ENCODE measurements at regions not wholly inside any gene's neighbourhood (a gene's known extent, or its start where the extent isn't known, plus 50 kb on each side); places are given as distances from the start of the nearest gene placed in this dataset.
"Not testable (repeated sequence)": the region's sequence is repeated elsewhere in the genome, so short reads cannot be mapped to it uniquely, and the experiment has no call there.

DNA sequence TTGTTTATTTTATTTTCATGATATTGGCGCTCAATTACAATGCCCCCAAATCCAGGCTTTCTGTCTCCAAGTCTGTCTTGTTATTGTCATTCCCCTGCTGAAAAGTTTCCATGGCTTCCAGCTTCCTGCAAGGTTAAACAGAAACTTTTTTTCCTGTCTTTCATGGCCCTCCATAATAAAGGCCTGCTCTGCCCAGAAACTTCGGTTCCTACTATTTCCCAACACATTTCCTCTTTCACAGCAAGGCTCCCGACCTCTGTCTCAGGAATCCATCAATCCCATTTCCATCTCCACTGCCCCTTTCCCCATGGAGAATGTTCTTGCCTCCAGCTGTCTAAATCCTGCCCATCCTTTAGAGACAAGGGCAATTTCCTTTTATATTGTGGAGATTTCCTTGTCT lies 365.2 kb upstream of the JARID2 start:
- DNase-seq = no peak

DNA sequence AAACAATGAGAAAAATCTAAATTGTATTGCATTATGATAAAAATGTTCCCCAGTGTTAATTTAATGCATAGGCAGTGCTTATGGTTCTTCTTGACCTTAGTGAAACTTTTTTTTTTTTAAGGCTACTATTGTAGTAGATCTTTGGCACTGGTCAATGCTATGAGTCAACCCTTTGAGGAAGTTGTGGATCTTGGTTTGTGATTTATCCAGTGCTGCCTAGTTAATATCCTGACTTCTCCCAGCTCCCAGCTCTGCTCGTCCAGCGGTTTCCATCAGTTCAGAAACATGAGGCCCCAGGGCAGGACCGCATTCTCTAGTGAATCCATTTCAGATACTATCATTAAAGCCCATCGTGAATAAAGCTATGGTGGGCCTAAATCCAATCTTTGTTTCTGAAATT lies 364.5 kb upstream of the JARID2 start:
- DNase-seq = no peak

DNA sequence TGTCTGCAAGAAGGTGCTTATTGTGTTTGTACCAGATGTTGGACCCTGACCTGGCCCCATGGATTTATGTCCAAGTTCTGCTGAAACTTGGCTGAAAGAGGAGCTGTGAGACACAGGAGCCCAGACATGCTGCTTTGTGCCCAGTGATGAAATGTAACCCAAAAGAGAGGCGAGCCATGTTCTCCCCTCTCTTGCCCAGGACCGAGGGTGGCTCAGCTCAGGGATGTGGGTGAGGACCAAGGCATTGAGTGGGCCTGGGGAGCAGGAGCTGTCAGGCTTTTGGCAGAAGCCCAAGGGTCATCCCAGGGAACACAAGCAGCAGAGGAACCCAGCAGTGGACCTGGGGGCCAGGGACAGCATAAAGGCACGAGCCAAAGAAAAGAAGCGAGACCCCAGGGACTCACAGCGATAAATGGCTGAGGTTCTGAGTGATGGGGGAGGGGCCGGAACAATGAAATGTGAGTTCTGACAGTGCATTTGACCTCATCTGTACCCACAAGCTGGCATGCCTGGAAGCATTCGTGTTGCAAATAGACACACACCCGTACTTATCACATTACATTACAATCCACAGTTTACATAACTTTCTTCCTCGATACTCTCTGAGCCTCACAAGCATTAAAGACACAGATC lies 363.4 kb upstream of the JARID2 start:
- no peak for DNase-seq

DNA sequence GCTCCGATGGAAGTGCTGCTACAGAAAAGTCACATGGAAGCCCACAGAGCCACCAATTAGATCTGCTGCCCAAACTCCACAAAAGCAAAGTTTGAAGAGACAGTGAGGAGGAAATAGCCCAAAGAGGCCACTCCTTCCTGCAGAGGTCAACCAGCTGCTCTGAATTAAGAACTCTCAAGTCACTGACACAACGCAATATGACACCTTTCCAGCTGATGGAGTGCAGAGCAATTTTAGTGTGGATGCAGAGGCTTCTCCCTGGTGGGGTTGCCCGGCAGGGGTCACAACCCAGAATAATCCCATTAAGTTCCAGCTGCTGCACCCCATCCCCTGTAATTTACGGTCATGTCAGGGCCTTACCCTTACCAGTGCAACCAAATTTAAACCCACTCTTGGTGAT lies 361.9 kb upstream of the JARID2 start:
- no peak for DNase-seq

DNA sequence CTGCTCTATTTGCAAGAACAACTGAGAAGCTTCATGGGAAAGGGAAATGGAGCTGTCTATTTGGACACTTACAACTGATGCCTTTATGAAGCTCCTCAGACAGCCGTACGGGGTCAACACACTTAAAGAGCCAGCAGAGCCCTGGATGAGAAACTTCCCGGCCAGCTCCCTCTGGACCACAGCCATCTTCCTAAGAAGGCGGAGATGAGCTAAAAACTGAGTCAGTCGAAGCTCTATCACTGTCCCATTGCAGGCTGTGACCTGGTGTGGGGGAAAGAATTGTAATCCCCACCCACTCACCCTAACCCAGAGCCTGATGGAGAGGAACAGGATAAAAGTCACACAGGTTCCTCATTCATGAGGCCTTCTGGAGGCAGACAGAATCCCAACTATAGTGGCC lies 360.4 kb upstream of the JARID2 start:
- no peak for DNase-seq

DNA sequence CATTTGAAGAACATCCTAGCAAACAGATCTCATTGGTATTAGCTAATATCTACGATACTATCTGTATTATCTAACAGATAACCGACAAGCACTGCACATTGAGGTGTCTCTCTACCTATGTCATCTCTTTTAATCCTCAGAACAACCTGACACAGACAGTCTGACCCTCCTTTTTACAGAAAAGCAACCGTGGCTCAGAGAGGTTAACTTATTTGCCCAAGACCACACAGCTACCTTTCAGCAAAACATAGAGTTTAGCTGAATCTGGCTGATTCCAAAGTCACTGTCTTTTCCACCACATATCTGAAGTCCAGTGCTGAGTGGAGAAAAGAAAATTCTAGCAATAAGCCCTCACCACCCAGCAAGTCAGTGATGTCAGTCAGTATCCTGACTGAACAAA lies 358.7 kb upstream of the JARID2 start:
- DNase-seq = no peak

DNA sequence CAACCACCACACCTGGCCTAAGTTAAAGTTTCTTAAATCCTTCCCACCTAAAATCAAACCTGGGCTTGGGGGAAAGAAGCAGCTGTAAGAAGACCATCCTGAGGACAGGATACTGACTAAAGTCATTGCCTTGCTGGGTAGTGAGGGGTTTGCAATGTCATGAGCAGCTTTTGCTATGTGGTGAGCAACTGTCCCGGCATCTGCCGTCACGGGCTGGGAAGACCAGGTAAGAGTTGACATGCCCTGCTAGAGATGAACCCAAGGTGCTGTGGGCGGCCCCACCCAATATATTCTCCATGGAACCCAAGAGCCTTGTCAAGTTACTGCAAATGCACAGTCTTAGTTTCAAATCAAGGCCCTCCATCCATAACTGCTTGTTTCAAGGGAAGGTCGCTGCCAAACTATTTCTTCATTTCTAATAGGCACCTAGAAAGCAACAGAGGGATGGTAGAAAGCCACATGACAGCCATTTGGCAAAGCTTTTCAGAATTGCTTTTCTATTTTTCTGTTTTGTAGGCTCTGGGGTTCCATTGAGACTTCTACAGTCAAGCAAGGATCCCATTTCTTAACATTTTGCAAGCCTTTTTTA lies 357.8 kb upstream of the JARID2 start:
- DNase-seq = no peak

DNA sequence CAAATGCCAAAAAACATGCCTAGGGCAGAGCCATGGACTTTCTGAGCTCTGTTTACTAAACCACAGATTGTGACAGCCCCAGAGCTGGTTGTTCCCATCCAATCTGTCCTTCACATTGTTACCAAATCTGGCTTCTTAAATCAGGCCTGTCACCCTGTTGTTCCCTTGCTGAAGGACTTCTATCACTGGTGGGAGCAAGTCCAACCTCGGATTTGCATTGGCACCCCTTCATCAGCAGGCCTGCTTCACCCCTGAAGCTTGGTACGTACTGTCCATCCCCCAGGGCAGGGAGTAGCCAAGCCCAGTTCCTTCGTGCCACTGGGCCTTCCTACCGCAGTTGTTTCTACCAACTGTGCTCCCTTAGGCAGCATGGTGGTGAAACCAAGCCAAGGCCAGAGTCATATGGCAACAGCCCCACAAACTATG lies 357.3 kb upstream of the JARID2 start:
- no peak for DNase-seq

DNA sequence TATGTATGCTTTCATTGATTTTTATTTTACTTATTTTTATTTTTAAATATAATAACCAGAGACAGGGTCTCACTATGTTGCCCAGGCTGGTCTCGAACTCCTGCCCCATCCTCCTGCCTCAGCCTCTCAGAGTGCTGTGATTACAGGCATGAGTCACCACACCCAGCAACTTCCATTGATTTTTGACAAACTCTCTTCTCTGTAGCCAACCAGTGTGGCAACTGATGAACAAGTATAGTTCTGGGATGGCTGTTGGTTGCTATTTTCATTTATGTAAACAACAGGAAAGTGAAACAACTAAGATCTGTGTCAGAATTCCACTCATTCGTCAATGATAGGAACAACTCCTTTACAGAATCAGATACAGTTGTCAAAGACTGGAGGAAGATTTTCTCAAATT lies 356.7 kb upstream of the JARID2 start:
- DNase-seq = no peak

DNA sequence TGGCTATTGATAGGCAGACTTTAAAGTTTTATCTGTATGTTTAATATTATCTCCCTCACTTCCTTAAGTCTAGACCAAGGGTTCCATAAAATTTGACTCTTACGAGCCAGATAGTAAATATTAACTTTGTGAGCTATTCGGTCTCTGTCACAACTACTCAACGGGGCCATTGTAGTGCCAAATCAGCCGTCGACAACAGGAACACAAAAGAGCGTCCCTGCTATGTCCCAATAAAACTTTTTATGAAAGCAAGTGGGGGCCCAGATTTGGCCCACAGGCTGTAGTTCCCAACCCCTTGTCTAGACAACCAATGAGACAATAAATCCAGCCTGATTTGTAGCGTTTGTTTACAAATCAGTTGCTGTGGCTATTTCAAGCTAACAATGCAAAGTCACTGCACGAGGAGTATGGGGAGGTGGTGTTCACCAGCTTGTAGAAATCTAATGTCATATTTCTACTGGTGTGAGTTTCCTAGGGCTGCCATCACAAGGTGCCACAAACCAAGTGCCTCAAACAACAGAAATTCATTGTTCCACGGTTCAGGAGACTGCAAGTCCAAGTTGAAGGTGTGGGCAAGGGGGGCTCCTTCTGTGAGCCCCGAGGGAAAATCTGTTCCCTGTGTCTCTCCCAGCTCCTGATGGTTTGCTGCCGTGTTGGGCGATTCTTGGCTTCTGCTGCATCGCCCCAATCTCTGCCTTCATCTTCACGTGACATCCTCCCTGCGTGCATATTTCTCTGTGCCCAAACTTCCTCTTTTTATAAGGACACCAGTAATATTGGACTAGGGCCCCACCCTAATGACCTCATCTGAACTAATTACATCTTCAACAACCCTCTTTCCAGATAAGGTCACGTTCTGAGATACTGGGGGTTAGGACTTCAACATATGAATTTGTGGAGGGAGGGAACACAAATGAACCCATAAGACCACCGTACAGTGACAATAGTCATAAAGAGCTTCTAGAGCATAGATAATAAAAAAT lies 356.0 kb upstream of the JARID2 start:
- no peak for DNase-seq

DNA sequence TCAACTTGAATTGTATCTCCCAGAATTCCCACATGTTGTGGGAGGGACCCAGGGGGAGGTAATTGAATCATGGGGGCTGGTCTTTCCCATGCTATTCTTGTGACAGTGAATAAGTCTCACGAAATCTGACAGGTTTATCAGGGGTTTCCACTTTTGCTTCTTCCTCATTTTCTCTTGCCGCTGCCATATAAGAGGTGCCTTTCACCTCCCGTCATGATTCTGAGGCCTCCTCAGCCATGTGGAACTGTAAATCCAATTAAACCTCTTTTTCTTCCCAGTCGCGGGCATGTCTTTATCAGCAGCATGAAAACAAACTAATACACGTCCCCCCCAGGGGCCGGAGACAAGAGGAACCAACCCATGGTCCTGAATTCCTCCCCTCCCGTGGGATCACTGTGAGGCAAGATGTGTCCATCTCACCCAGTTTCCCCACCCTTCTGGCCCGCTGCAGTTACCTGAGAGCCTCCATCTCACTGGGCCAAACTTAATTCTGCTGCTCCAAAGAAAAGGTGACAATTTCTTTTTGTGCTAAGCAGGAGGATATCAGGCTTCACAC lies 354.0 kb upstream of the JARID2 start:
- DNase-seq = not testable (repeated sequence)

DNA sequence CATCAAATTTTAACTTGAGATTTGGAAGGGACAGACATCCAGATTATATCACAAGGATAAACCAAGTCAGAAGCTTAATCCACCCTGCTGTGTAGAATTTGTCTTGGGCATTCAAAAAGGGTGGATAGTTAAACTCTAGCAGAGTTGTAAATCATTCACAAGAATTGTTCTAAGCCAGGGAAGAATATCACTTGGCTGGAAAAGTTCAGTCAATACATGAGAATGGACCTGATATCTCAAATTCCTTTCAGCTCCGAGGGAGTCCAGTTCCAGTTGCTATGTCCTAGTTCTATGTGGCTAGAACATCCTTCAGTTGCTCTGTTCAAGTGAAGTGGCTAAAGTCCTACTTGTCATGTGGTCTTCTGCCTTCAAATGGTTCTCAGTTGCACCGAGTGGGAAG lies 351.8 kb upstream of the JARID2 start:
- DNase-seq = no peak

DNA sequence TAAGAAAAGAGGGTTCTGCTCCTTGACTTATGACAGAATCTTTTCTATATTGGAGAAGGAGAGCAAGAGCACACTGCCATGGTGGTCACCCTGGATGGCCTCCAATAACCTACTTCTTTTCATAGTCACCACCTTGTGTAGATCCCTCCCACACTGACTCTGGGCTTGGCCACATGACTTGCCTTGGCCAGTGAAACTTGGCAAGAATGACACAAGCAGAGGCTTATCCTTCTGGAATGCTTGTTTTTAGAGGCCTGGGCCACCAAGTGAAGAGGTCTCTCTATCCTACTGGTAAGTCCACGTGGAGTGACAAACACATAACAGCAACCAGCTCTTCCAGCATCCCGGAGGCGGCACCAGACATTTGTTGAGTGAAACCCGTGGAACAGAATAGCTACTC lies 349.4 kb upstream of the JARID2 start:
- DNase-seq = no peak

DNA sequence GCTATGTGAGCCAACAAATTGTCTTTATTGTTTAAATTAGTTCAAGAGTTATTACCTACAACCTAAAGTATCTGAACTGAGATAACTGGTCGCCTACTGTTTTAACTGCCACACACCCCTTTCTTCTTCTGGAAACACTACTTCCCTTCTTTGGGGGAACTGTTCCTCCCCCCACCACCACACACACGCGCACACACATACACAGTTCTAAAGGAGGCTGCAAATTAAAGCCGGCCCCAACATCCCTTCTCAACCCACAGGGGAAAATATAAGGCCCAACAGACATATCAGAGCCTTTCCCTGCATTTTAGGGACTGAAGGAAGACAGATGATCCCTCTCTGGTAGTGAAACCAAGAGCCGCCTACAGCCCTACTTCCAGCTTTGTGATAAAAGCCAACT lies 348.0 kb upstream of the JARID2 start:
- DNase-seq = no peak

DNA sequence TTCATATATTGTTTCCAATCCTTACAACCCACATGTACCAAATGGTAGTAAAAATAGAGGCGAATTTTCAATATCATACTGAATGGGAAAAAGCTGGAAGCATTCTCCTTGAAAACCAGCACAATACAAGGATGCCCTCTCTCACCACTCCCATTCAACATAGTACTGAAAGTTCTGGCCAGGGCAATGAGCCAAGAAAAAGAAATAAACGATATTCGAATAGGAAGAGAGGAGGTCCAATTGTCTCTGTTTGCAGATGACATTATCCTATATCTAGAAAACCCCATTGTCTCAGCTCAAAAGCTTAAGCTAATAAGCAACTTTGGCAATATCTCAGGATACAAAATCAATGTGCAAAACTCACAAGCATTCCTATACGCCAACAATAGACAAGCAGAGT lies 346.4 kb upstream of the JARID2 start:
- DNase-seq = not testable (repeated sequence)

DNA sequence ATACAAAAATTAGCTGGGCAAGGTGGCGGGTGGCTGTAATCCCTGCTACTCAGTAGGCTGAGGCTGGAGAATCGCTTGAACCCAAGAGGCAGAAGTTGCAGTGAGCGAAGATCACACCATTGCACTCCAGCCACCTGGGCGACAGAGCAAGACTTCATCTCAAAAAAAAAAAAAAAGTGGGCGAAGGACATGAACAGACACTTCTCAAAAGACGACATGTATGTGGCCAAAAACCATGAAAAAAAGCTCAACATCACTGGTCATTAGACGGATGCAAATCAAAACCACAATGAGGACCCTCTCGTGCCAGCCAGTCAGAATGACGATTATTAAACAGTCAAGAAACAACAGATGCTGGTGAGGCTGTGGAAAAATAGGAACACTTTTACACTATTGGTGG lies 344.9 kb upstream of the JARID2 start:
- no peak for DNase-seq

DNA sequence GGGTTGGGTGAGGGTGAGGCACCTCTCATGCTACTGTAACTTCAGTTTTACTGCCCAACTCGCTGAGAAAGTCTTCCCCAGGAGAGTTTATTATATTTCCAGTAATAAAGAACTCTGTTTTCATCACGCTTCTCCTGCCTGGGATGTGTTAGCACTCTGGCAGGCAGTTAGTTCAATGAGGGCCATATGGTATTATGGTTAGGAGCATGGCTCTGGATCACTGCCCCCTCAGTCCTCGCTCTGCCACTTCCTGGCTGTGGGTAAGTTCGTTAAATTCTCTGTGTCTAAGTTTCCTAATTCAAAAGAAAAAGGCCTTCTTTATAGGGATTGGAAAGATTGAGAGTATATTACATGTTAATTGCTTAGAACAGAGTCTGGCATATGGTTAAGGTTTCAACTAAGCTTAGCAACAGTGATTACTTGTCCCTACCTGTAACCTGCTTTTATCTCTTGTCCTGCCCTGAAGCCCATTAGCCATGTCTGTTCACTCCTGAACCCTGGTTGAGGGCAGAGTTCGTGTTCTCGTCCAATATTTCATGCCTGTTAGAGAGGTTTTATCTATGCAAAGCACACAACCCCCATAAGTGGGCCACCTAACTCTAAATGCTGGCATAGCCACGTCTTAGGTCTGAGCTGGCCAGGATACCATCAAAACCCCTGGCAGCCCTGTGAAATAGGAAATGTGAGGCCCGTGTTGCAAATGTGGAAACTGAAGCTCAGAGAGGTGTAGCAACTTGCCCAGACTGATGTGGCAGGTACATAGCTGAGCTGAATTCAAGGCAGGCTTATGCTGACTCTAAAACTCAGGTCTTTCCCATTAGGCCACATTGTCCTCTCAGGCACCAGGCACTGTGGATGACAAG lies 342.5 kb upstream of the JARID2 start:
- no peak for DNase-seq

DNA sequence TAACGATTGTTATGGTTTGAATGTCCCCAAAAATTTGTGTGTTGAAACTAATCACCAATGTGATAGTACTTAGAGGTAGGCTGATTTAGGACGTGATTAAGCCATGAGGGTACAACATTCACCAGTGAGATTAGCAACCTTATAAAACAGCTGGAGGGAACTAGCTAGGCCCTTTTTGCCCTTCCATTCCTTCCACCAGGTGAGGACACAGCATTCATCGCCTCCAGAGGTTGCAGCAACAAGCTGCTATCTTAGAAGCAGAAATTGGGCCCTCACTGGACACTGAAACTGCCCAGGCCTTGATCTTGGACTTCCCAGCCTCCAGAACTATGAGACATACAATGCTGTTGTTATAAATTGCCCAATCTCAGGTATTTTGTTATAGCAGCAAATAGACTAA lies 340.7 kb upstream of the JARID2 start:
- no peak for DNase-seq

DNA sequence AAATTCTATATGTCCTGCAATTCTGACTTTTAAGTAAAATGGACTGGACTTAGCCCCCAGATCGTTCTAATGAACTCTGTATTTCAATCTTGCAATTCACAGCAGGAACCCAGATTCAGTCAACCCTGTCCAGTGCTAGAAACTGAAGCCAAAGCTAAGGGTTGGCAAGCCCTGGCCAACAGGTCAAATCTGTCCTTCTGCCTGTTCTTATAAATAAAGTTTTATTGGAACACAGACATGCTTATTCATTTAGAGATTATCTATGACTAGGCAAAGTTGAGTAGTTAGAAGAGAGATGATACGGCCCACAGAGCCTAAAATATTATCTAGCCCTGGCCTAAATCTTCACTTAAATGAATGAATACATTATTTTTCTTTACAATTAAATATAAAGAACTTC lies 339.2 kb upstream of the JARID2 start:
- no peak for DNase-seq

DNA sequence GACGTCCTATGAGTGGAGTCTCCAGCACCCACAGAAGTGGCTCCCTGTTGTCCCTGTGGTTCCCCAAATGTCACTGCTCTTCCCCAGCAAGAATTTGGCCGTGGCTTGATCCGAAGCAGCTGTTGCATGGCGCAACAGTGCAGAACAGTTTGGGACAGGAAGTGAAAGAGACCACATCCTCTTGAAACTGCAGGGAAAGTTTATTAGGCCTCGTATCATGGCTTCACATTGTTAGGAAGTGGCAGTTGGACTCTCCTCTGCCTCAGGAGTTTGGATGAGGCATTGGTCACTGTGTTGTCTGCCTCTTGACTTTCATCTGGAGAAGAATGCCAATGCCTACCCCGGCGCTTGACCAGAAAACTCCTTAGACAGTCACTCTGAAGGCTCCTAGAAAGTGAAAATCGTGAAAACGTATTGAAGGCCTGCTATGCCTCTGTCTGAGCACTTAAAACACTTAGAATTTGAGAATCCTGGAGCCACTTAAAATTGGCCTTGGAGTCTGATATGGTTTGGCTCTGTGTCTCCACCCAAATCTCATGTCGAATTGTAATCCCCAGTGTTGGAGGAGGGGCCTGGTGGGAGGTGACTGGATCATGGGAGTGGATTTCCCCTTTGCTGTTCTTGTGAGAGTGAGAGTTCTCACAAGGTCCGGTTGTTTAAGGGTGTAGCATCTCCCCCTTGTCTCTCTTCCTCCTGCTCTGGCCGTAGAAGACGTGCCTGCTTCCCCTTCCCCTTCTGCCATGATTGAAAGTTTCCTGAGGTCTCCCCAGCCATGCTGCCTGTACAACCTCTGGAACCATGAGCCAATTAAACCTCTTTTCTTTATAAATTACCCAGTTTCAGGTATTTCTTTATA lies 334.9 kb upstream of the JARID2 start:
- DNase-seq = no peak

DNA sequence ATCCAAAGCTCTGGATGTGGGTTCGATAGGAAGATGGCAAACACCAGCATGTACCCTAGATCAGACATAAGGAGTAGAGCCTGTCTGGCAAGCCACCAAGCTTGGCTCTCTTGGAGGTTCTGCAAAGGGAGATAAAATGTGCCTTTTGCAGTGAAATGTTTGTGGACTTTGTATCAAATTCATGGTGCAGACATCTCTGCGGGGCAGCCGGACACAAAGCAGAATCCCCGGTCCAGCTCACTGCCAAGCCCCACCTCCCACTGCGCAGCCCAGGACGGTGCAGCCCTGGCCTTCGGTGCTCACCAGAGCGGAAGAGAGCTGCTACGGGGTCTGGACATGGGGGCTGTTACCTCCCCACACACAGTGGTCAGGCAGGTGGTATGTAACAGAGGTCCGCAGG lies 333.6 kb upstream of the JARID2 start:
- no peak for DNase-seq

DNA sequence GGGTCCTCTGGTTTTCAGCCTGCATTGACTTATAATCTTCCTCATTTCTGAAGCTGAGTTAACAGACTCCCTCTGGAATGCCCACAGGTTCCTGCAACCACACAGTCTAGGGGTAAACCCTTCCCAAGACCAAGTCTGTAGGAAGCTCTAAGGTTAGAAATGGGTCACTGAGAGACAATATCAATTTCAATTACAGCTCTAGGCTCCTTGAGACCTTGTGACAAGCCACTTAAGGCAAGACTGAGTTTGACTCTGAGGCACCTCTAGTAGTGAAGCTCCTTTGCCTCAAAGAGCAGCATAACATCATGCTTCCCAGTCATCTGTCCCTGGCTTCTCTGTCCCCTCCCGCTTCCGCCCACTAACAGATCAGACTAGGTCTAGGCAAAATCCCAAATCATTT lies 333.2 kb upstream of the JARID2 start:
- DNase-seq = no peak
